GM12874 (cell line): ENCODE measurements at regions not wholly inside any gene's neighbourhood (a gene's known extent, or its start where the extent isn't known, plus 50 kb on each side); places are given as distances from the start of the nearest gene placed in this dataset.

ENCODE experiments used
- CTCF ChIP-seq: IDR thresholded peaks from 2 replicates; pipeline ENCODE4 v1.5.1; 2011; ENCODE audit warnings: low read depth, mild to moderate bottlenecking, control low read depth, low read length, moderate library complexity; ENCODE audit not compliant: insufficient read depth

GRCh38 chr6:166747644-166748595 is 120.9 kb upstream of the RPS6KA2 start:
- no peak for TF ChIP-seq CTCF

DNA sequence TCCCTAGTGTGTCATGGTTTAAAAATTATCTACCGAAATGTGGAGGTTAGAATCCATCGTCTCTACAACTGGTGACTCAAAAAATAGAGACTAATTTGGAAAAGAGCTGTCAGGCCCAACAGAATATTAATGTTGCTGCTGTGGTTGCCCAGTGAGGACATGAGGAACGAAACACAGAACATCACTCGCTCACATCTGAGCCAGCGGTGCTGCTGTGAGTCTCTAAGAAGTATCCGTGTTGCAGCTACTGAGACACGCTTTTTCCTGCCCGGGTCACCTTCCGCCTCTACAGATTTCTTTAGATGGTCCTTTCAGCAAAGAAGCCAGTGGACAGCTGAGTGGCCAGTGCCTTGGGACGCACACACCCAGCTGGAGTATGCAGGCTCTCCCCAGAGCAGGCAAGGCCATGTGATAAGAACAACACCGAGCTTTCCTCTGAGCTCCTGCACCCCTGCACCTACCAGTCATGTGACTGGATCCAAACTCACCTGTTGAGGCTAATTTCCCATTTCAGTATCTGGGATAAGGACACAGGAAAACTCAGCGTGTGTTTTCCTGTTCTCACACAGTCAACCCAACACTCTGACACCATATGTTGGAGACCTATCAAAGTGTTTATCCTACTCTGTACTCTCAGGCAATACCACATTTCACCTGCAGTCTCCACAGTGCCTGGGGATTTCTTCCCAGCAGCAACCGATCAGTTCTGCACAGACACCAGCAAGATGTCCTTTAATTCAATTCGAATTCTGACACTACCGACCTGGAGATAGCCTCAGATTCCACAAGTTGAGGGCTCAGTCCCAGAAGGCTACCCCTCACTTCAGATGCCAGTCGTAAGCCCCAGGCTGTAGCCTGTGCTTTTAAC is 119.0 kb upstream of the RPS6KA2 start:
- no peak for TF ChIP-seq CTCF

- TF ChIP-seq CTCF, result no peak
Measured at GRCh38 chr6:166744223-166745134, 117.4 kb upstream of the RPS6KA2 start.

- no peak for TF ChIP-seq CTCF
Measured at GRCh38 chr6:166743406-166744222, 116.6 kb upstream of the RPS6KA2 start.

- no peak for TF ChIP-seq CTCF
Measured at GRCh38 chr6:166742981-166743380, 115.9 kb upstream of the RPS6KA2 start.

DNA sequence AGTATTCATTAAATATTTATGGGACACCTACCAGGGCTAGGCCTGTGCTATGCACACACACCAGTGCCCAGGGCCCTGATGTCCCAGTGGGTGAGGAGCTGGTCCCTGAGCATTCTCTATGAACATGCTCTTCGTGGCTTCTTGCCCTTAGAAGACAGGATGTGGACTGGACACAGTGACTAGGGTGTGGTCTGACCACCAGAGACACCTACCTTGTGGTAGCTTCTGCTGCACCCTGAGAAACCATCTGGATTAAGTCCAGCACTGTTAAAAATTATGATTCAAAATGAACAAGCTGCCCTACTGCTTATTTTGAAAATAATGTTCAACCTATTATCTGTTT is 112.9 kb upstream of the RPS6KA2 start:
- TF ChIP-seq CTCF, result no peak
